Right atrium auricular region (tissue), 2 donors: ENCODE measurements at regions not wholly inside any gene's neighbourhood (a gene's known extent, or its start where the extent isn't known, plus 50 kb on each side); places are given as distances from the start of the nearest gene placed in this dataset.

Experiments used
- DNase-seq: peaks from one replicate; pipeline ENCODE4 v3.0.0-alpha.2; 2019; ENCODE audit warnings: low spot score
- H3K27ac ChIP-seq, 2 donors: fragments of 200-600 bp; sonication (generic); 1 replicate in 1 of 2; 2 replicates in 1 of 2; pipeline ENCODE4 v1.5.1; 2016 to 2019
- H3K27me3 ChIP-seq, 2 donors: fragments of 200-600 bp; sonication (generic); one replicate each; pipeline versions ENCODE4 v1.5.1 to v1.6.0; 2017 to 2019
- H3K36me3 ChIP-seq: fragments of 200-600 bp; sonication (generic); one replicate; pipeline ENCODE4 v1.5.1; 2016
- H3K4me1 ChIP-seq, 2 donors: fragments of 200-600 bp; sonication (generic); one replicate each; pipeline versions ENCODE4 v1.5.1 to v1.6.0; 2017 to 2019
- H3K4me3 ChIP-seq, 2 donors: fragments of 200-600 bp; sonication (generic); 1 replicate in 1 of 2; 2 replicates in 1 of 2; pipeline ENCODE4 v1.5.1; 2017 to 2019; ENCODE audit warnings: mild to moderate bottlenecking in 1 of 2, moderate library complexity in 1 of 2
- H3K9me3 ChIP-seq, 2 donors: fragments of 200-600 bp; sonication (generic); one replicate each; pipeline ENCODE4 v1.5.1; 2019
- TF ChIP-seq, protein P1 (sequence below), 2 donors: fragments of 200-600 bp; sonication (generic); IDR thresholded peaks; one replicate each; pipeline ENCODE4 v1.5.1; 2019; ENCODE audit warnings: antibody characterized with exemption in 2 of 2

DNA sequence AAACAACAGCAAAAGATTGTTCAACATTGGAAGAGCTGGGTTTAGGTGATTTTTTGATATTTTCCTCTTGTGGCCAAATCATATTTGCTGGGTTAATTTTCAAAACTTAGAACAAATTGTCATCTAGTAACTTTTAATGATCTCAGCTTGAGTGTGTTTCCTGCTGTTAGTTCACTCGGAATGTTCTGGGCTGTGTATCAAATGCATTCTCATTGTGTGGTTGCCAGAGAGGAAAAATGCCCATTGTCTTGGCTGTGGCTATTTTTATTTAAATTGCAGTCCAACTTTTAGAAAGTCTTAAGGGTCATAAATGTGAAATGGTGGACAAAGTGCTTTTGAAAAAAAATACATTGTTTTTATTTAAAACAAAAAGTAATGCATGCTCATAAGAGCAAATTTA, 542.0 kb downstream of the TNS3 start:
- TF ChIP-seq, protein P1, sequence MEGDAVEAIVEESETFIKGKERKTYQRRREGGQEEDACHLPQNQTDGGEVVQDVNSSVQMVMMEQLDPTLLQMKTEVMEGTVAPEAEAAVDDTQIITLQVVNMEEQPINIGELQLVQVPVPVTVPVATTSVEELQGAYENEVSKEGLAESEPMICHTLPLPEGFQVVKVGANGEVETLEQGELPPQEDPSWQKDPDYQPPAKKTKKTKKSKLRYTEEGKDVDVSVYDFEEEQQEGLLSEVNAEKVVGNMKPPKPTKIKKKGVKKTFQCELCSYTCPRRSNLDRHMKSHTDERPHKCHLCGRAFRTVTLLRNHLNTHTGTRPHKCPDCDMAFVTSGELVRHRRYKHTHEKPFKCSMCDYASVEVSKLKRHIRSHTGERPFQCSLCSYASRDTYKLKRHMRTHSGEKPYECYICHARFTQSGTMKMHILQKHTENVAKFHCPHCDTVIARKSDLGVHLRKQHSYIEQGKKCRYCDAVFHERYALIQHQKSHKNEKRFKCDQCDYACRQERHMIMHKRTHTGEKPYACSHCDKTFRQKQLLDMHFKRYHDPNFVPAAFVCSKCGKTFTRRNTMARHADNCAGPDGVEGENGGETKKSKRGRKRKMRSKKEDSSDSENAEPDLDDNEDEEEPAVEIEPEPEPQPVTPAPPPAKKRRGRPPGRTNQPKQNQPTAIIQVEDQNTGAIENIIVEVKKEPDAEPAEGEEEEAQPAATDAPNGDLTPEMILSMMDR (IDR thresholded peaks at IDR 0.05): no peak
- peaks cover 0 to 40% of the 10 kb centered on the region in 2 donors for H3K4me1 ChIP-seq
- H3K4me3 ChIP-seq: no peak overlapping the region
- DNase-seq: no peak
- no peaks in the 10 kb centered on the region for H3K27me3 ChIP-seq
- H3K9me3 ChIP-seq: no peaks in the 10 kb centered on the region
- H3K27ac ChIP-seq: peak overlapping the region; percentile 62 to 63
- H3K36me3 ChIP-seq: no peaks in the 10 kb centered on the region

DNA sequence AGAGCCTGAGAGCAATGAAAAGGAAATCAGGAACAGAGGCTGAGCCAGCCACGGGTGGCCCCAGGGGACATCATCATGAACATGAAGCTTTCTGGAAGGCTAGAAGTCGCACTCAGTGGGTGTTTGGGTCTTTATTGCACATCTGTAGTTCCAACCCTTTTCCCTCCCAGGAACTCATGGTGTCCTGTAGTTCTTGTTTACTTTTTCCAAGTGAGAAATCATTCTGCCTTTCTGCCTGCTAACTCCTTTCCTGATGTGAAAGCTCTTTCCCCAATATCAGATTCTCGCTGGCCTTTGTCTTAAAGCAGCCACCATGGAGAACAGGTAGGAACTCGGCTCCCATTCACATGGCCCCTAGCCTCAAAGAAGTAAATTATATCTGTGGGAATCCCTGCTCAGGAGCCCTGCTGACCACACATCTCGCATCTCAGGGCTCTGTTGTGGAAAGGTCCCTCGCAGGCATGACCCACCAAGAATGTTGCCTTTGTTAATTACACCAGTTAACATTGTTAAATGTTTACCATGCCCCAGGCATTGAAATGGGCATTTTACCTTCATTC, 542.7 kb downstream of the TNS3 start:
- peaks cover 0 to 34% of the 10 kb centered on the region in 2 donors for H3K4me1 ChIP-seq
- no peak overlapping the region for H3K4me3 ChIP-seq
- H3K27ac ChIP-seq: peak overlapping the region; percentile 62 to 63
- H3K36me3 ChIP-seq: no peaks in the 10 kb centered on the region
- no peaks in the 10 kb centered on the region for H3K27me3 ChIP-seq
- H3K9me3 ChIP-seq: no peaks in the 10 kb centered on the region
- DNase-seq: no peak
- TF ChIP-seq, protein P1 (IDR thresholded peaks at IDR 0.05): no peak

DNA sequence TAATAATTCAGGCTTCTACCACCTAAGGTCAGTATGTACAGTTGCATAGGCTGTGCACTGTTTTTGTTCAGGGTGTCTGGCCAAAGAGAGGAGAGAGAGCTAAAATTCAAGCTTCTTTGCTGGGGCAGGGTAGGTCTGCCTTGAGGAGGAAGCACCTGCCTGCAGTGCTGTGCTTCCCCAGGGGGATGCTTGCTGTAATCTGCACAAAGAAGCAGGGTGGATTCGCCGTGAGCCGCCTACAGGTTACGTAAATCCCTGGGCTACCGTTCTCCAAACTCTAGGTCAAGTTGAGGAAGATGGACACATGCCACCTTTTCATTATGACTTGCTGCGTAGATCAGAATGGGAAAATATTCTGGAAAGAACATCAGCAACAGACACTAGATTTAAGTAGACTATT, 543.3 kb downstream of the TNS3 start:
- no peak for DNase-seq
- Histone ChIP-seq H3K4me1 (peaks cover 0 to 34% of the 10 kb centered on the region in 2 donors), H3K9me3 (no peaks in the 10 kb centered on the region), H3K4me3 (no peak overlapping the region), H3K27me3 (no peaks in the 10 kb centered on the region), H3K27ac (peak overlapping the region; percentile 62 to 63), H3K36me3 (no peaks in the 10 kb centered on the region)
- TF ChIP-seq, protein P1 (IDR thresholded peaks at IDR 0.05): no peak

GRCh38 chr7:47037607-47038006, 544.3 kb downstream of the TNS3 start:
- H3K27ac ChIP-seq: no peak overlapping the region
- H3K36me3 ChIP-seq: no peaks in the 10 kb centered on the region
- DNase-seq: no peak
- no peaks in the 10 kb centered on the region for H3K9me3 ChIP-seq
- no peaks in the 10 kb centered on the region for H3K27me3 ChIP-seq
- H3K4me3 ChIP-seq: no peak overlapping the region
- TF ChIP-seq, protein P1 (IDR thresholded peaks at IDR 0.05): no peak
- peaks cover 0 to 36% of the 10 kb centered on the region in 2 donors for H3K4me1 ChIP-seq

DNA sequence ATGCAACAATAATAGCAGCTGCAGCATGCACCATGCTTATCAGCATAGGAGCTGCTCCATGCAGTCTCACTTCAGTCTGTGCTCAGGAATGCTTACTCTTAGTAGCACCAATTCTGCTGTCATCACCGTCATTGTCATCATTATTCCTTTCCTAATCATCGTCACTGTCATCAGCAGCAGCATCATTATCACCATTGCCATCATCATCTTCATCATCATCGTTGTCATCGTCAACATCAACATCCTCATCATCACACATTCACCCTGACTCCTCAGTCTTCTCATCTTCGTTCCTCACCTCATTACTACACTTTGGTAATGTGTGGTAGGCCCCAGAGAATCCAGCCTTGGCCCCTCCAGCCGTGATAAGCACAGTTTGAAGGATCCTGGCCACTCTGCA, 545.0 kb downstream of the TNS3 start:
- Histone ChIP-seq H3K4me1 (peaks cover 0 to 36% of the 10 kb centered on the region in 2 donors), H3K36me3 (no peaks in the 10 kb centered on the region), H3K27ac (no peak overlapping the region), H3K4me3 (no peak overlapping the region), H3K9me3 (no peaks in the 10 kb centered on the region), H3K27me3 (no peaks in the 10 kb centered on the region)
- TF ChIP-seq, protein P1 (IDR thresholded peaks at IDR 0.05): no peak
- no peak for DNase-seq

DNA sequence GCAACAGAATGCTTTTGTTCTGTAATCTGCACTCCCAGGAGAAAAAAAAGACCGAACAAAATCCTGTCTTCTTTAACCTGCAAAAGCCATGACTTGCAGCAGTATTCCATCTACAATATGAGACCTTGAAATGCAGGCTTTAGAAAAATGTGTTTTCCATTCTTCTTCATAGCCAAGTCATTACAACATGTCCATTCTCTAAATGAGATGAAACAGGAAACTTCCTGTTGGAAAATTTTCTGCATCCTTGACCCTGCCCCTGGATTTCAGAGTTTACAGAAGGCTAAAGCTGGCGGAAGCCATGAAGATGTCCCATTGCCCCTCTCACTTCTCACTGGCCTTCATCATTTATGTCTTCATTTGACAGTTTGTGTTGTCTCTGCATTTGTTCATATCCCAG, 546.4 kb downstream of the TNS3 start:
- no peak for DNase-seq
- TF ChIP-seq, protein P1 (IDR thresholded peaks at IDR 0.05): no peak
- Histone ChIP-seq H3K9me3 (no peaks in the 10 kb centered on the region), H3K27ac (no peak overlapping the region), H3K27me3 (no peaks in the 10 kb centered on the region), H3K36me3 (no peaks in the 10 kb centered on the region), H3K4me1 (peaks cover 0 to 28% of the 10 kb centered on the region in 2 donors), H3K4me3 (no peak overlapping the region)
